ENCODE measurements at regions not wholly inside any gene's neighbourhood (a gene's known extent, or its start where the extent isn't known, plus 50 kb on each side); places are given as distances from the start of the nearest gene placed in this dataset.
A peak's percentile ranks its signal among the peaks of the same experiment; 100 is the strongest.

DNA sequence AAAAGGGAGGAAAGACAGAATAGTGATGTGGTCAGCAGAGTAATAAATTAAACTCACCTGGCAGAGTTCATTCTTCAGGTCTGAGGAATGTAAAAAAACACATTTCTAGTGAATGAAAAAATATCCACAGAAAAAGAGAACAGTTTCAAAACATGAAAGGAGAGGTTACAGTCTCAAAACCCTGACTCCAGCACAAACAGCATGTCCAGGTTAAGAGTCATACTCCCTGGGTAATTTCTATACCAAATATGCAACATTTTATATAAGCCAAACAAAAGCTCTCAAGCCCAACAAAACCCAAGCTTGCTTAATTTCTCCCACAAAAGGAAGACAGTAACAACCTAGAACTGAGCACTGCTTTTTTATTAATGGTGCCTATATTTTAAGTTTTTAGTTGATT, 173.0 kb downstream of the NTMT2 start:
- H3K4me3 ChIP-seq (replicated peaks in 1 of 2; ENCODE audit: low read depth in 2 of 2, low read length in 2 of 2), result no peak overlapping the region
- peak in 1 of 2 donors; percentile 57 for DNase-seq (ENCODE audit: low read depth in 2 of 2)
- TF ChIP-seq, protein P1, sequence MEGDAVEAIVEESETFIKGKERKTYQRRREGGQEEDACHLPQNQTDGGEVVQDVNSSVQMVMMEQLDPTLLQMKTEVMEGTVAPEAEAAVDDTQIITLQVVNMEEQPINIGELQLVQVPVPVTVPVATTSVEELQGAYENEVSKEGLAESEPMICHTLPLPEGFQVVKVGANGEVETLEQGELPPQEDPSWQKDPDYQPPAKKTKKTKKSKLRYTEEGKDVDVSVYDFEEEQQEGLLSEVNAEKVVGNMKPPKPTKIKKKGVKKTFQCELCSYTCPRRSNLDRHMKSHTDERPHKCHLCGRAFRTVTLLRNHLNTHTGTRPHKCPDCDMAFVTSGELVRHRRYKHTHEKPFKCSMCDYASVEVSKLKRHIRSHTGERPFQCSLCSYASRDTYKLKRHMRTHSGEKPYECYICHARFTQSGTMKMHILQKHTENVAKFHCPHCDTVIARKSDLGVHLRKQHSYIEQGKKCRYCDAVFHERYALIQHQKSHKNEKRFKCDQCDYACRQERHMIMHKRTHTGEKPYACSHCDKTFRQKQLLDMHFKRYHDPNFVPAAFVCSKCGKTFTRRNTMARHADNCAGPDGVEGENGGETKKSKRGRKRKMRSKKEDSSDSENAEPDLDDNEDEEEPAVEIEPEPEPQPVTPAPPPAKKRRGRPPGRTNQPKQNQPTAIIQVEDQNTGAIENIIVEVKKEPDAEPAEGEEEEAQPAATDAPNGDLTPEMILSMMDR (IDR thresholded peaks at IDR 0.05; ENCODE audit: low read depth, low read length), result no peak

DNA sequence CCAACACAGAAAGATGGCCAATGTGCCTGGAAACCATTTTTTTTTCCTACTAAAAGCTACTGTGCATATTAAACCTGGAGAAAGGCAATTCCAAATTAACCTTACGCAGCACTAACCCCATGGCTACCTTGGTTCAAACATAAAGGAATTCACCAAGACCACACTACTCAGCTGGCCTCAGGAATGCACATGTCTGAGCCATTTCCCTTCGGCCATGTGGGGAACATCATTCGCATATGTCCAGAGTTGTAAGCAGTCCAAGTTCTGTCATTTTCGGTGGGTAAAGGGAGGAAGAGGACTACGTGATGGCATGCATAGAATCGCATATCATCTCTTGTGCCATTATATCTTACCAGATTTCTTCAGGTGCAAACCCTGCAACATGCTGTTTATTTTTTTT, 175.4 kb downstream of the NTMT2 start:
- TF ChIP-seq, protein P1 (IDR thresholded peaks at IDR 0.05; ENCODE audit: low read depth, low read length), result no peak
- DNase-seq (ENCODE audit: low read depth in 2 of 2), result peak in 1 of 2 donors; percentile 58

DNA sequence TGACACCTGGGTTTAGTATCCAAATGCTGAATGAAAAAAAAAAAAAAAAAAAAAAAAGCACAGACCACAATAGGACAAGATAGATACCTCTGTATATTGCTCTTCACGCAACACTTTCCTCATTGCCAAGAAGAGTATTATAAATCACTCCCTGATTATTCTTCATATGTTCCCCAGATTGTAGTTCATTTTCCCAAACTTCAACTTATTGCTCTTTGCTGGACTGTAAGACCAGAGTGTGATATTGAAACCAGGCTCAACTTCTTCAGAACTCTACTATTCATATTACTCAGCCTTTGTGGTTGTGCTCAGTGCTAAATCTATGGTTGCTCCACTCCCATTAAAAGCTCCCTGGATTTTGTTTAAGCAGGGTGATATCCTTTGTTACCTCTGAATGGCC, 180.4 kb downstream of the NTMT2 start:
- TF ChIP-seq, protein P1 (IDR thresholded peaks at IDR 0.05; ENCODE audit: low read depth, low read length), result no peak
- H3K4me3 ChIP-seq (replicated peaks in 1 of 2; ENCODE audit: low read depth in 2 of 2, low read length in 2 of 2), result no peak overlapping the region
- DNase-seq (ENCODE audit: low read depth in 2 of 2), result no peak

More for the DNA sequence above, 175.4 kb downstream of the NTMT2 start:
- no peak overlapping the region for H3K4me3 ChIP-seq (replicated peaks in 1 of 2; ENCODE audit: low read depth in 2 of 2, low read length in 2 of 2)

DNA sequence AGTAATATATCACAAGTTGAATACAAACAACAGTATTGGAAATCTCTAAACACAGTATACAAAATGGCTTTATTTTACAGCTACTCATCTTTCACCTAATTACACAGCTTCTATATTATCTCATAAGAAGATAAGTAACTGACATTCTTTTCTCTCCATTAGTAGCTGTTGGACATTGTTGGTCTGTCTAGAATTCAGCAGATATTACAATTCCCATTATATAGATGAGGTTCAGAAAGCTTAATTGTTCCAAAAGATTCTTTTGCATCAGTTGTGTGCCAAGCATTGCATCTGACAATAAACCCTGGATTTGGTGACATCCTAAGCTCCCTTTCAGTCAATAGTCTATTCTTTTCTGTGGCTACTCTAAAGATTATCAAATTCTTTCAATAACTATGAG, 187.0 kb downstream of the NTMT2 start:
- TF ChIP-seq, protein P1 (IDR thresholded peaks at IDR 0.05; ENCODE audit: low read depth, low read length), result no peak
- no peak for DNase-seq (ENCODE audit: low read depth in 2 of 2)
- no peak overlapping the region for H3K4me3 ChIP-seq (replicated peaks in 1 of 2; ENCODE audit: low read depth in 2 of 2, low read length in 2 of 2)

DNA sequence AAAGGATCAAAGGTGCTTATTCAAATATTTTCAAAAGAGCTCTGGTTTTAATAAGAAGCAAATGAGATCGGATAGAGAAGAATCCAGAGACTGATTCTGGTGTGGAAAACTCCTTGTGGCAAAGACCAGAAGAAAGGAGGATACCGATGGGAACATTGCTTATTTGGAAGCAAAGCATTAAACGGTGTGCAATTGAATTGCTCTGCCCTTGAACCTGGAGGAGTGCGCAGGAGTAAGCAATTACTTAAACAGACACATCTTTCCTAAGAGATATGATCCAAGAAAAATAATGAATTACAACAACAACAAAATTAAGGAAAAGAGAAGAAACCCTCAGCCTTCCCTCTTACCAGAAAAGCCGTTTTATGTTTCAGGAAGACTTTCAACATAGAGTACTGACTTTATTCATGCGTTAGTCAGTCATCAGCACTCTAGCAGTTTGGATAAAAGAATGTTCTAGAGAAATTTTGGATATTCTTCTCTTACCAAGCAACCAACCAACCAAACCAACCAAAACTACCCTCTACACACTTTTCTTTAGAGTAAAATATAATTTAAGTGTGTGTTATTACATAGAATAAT, 191.7 kb downstream of the NTMT2 start:
- no peak overlapping the region for H3K4me3 ChIP-seq (replicated peaks in 1 of 2; ENCODE audit: low read depth in 2 of 2, low read length in 2 of 2)
- TF ChIP-seq, protein P1 (IDR thresholded peaks at IDR 0.05; ENCODE audit: low read depth, low read length), result no peak
- DNase-seq (ENCODE audit: low read depth in 2 of 2), result no peak

DNA sequence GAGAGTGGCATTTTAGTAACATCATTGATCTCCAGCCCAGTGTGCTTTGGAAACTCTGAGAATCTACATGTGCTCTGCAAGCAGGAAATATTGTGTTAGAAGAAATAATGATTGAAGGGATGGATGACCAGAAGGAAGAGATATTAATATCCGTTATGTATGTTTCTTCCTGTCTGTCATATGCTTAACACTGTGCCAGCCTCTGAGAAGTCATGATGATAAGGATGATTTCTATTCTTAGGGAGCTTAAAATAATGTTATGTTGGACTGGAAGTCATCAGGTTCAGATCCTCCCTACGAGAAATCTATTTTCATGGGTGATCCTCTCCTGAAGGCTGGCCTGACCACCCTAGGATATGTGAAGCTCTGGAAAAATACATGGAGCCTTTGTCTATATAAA, 192.4 kb upstream of the GORAB start:
- H3K4me3 ChIP-seq (replicated peaks in 1 of 2; ENCODE audit: low read depth in 2 of 2, low read length in 2 of 2), result no peak overlapping the region
- TF ChIP-seq, protein P1 (IDR thresholded peaks at IDR 0.05; ENCODE audit: low read depth, low read length), result no peak
- DNase-seq (ENCODE audit: low read depth in 2 of 2), result no peak

DNA sequence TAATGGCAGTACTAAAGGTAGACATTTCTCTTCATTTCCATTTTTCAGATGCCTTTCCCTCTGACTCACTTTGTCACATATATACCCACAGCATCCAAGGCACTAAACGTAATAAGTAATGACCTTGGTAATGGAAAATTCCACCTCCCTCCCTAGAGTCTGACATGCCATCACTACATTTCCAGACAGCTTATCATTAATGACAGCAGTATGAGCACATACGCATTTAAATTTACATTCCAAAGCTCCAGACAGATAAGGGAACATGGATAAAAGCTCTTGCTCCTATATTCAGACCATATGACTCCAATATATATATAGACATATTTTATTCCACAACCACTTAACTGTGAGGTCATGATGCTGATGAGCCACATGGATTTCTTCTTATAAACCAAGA, 191.7 kb upstream of the GORAB start:
- peak; percentile 38 to 49 for DNase-seq (ENCODE audit: low read depth in 2 of 2)
- H3K4me3 ChIP-seq (replicated peaks in 1 of 2; ENCODE audit: low read depth in 2 of 2, low read length in 2 of 2), result no peak overlapping the region
- TF ChIP-seq, protein P1 (IDR thresholded peaks at IDR 0.05; ENCODE audit: low read depth, low read length), result no peak
